NAMALWA (cell line): ENCODE measurements at regions not wholly inside any gene's neighbourhood (a gene's known extent, or its start where the extent isn't known, plus 50 kb on each side); places are given as distances from the start of the nearest gene placed in this dataset.
"Not testable (repeated sequence)": the region's sequence is repeated elsewhere in the genome, so short reads cannot be mapped to it uniquely, and the experiment has no call there.

Source experiments
- DNase-seq: peaks from one replicate; pipeline ENCODE4 v3.0.0-alpha.2; 2015; ENCODE audit warnings: low spot score

GRCh38 chr14:29376237-29376636, 551.4 kb downstream of the PRKD1 start:
- DNase-seq = no peak

- DNase-seq = no peak
Observed at GRCh38 chr14:29380826-29381225, 546.8 kb downstream of the PRKD1 start.

GRCh38 chr14:29388571-29388970, 539.1 kb downstream of the PRKD1 start:
- DNase-seq = no peak

GRCh38 chr14:29390081-29390832, 537.4 kb downstream of the PRKD1 start:
- no peak for DNase-seq

GRCh38 chr14:29391231-29391630, 536.4 kb downstream of the PRKD1 start:
- DNase-seq = no peak

- DNase-seq = no peak
Observed at GRCh38 chr14:29391801-29392200, 535.8 kb downstream of the PRKD1 start.

- DNase-seq = no peak
Observed at GRCh38 chr14:29392287-29392686, 535.4 kb downstream of the PRKD1 start.

GRCh38 chr14:29403091-29403490, 524.6 kb downstream of the PRKD1 start:
- no peak for DNase-seq

- no peak for DNase-seq
Observed at GRCh38 chr14:29410581-29410980, 517.1 kb downstream of the PRKD1 start.

- not testable (repeated sequence) for DNase-seq
Observed at GRCh38 chr14:29414931-29415330, 512.7 kb downstream of the PRKD1 start.

GRCh38 chr14:29419736-29420135, 507.9 kb downstream of the PRKD1 start:
- DNase-seq = no peak

GRCh38 chr14:29421156-29421728, 506.4 kb downstream of the PRKD1 start:
- no peak for DNase-seq

- no peak for DNase-seq
Observed at GRCh38 chr14:29425705-29426482, 501.8 kb downstream of the PRKD1 start.

- DNase-seq = no peak
Observed at GRCh38 chr14:29442696-29443095, 485.0 kb downstream of the PRKD1 start.

- no peak for DNase-seq
Observed at GRCh38 chr14:29444216-29444615, 483.4 kb downstream of the PRKD1 start.

- DNase-seq = no peak
Observed at GRCh38 chr14:29444805-29445204, 482.8 kb downstream of the PRKD1 start.

- no peak for DNase-seq
Observed at GRCh38 chr14:29446971-29447370, 480.7 kb downstream of the PRKD1 start.

- DNase-seq = no peak
Observed at GRCh38 chr14:29451941-29452340, 475.7 kb downstream of the PRKD1 start.

GRCh38 chr14:29453045-29453444, 474.6 kb downstream of the PRKD1 start:
- DNase-seq = no peak

- DNase-seq = no peak
Observed at GRCh38 chr14:29454026-29454693, 473.5 kb downstream of the PRKD1 start.

GRCh38 chr14:29458547-29458946, 469.1 kb downstream of the PRKD1 start:
- DNase-seq = no peak

- no peak for DNase-seq
Observed at GRCh38 chr14:29459531-29459930, 468.1 kb downstream of the PRKD1 start.
